Fibroblast of pulmonary artery (primary cell): ENCODE measurements at regions not wholly inside any gene's neighbourhood (a gene's known extent, or its start where the extent isn't known, plus 50 kb on each side); places are given as distances from the start of the nearest gene placed in this dataset.
"Not testable (repeated sequence)": the region's sequence is repeated elsewhere in the genome, so short reads cannot be mapped to it uniquely, and the experiment has no call there.

Experiments used
- DNase-seq: peaks from one replicate; pipeline ENCODE4 v3.0.0-alpha.2; 2010; ENCODE audit warnings: low read depth
- H3K4me3 ChIP-seq: replicated peaks from 2 replicates; pipeline ENCODE4 v1.5.1; 2011; ENCODE audit warnings: low read depth, mild to moderate bottlenecking, control low read depth, low read length, moderate library complexity
- TF ChIP-seq, protein P1 (sequence below): IDR thresholded peaks from 2 replicates; pipeline ENCODE4 v1.5.1; 2011; ENCODE audit warnings: mild to moderate bottlenecking, control low read depth, low read length, inconsistent platforms; ENCODE audit errors: missing control alignments

DNA sequence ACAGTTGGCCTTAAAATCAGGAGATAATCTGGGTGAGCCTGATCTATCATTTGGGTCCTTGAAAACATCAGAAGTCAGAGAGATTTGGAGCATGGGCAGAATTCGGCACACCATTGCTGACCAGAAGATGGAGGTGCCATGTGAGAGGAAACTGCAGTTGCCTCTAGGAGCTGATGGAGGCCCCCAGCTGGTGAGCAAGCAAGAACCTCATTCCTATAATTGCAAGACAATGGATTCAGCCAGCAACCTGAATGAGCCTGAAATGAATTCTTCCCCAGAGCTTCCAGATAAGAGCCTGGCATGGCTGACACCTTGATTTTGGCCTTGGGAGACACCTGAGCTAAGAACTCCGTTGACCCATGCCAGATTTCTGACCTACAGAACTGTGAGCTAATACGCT is 76.3 kb upstream of the FYN start:
- DNase-seq: no peak
- TF ChIP-seq, protein P1, sequence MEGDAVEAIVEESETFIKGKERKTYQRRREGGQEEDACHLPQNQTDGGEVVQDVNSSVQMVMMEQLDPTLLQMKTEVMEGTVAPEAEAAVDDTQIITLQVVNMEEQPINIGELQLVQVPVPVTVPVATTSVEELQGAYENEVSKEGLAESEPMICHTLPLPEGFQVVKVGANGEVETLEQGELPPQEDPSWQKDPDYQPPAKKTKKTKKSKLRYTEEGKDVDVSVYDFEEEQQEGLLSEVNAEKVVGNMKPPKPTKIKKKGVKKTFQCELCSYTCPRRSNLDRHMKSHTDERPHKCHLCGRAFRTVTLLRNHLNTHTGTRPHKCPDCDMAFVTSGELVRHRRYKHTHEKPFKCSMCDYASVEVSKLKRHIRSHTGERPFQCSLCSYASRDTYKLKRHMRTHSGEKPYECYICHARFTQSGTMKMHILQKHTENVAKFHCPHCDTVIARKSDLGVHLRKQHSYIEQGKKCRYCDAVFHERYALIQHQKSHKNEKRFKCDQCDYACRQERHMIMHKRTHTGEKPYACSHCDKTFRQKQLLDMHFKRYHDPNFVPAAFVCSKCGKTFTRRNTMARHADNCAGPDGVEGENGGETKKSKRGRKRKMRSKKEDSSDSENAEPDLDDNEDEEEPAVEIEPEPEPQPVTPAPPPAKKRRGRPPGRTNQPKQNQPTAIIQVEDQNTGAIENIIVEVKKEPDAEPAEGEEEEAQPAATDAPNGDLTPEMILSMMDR: no peak
- no peak overlapping the region for H3K4me3 ChIP-seq

DNA sequence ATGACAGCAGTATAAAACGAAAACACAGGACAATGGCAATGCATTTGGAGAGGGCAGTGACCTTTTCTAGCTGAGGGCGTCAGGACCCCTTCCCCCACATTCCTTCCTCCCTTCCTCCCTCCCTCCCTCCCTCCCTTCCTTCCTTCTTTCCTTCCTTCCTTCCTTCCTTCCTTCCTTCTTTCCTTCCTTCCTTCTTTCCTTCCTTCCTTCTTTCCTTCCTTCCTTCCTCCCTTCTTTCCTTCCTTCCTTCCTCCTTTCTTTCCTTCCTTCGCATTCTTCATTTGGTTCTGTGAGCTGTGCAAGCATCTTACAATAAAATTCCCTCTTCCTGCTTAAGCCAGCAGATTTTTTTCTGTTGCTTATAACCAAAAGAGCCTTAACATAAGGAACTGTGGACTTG is 76.7 kb upstream of the FYN start:
- DNase-seq: not testable (repeated sequence)

DNA sequence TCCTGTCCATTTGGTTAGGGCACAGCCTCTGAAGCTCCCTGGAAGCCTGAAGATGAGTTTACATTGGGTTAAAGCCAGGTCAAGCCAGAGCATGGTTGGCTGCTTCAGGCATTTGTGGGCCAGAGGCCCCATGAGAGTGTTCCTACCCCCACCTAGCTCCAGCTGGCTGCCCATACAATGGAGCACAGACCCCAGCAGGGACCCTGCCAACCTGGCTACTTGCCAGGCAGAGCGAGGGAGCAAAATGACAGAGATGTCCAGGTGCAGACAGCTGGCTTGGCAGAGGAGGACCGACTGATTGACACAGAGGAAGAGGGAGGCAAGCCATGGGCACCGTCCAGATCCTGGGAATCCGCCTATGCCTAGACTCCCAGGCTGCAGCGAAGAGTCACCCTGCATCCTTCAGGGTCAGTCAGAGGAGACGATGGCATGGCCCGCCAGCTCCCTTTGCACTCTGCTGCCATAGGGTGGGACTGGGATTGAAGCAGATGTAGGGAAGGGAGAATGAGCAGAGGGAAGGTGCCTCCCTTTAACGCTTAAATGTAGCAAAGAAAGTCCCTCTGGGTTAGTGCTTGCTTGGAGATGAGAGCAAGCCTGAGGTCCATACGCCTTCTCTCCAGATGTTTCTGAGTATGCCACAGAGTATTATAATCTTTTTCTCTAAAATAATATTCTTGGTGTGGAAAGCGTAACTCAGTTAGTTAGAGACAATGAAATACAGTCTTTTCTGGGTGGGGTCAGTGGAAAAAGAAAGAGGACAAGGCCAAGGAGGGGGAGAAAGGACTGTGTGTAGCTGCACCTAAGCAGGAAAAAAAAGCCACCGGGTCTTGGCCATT is 77.6 kb upstream of the FYN start:
- TF ChIP-seq, protein P1: no peak
- DNase-seq: peak; percentile 47
- no peak overlapping the region for H3K4me3 ChIP-seq

More for the DNA sequence above, 76.7 kb upstream of the FYN start:
- not testable (repeated sequence) for H3K4me3 ChIP-seq

DNA sequence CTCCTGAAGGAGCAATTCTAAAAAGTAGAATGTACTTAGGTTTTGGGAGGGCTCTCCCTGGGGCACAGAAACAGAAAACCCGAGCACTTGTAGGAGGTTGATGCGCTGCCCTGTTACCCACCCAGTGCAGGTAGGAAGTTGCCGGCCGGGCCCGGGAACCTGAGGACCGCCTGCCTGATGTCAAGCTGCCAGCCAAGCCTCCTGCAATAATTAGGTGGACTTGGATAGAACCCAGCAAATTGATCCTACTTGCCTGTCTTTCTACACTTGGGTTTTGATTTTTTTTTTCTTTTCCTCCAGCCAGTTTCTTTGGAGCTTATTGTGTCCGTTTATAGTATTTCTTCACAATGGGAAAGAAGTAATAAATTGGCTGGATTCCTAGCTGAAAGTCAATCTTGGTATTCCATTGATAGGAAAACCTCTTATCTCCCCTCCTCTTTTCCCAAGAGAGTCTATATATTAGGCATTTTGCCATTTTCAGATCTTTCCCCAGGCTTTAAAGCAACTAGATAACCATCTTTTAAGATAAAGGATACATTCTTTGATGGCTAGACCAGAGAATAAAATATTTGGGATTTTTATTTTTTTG is 78.3 kb upstream of the FYN start:
- no peak overlapping the region for H3K4me3 ChIP-seq
- DNase-seq: no peak
- TF ChIP-seq, protein P1: no peak

DNA sequence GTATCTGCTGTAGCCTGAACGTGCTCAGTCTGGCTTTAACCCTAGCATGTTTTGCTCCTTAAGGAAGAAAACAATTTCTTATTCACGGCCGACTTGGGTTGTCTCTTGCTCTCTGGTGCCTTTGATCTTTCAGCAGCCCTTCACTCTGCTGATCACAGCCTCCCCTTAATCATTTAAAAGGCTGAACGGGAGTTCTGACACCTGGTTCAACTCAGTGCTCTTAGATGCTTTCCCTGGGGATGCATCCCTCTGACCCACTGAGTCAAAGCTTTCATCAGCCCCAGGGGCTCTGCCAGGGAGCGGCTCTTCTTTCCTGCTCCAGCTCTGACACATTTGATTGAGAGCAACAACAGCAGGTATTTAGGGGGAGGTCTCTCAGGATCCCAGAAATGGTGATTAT is 79.0 kb upstream of the FYN start:
- DNase-seq: no peak
- H3K4me3 ChIP-seq: no peak overlapping the region
- TF ChIP-seq, protein P1: no peak

DNA sequence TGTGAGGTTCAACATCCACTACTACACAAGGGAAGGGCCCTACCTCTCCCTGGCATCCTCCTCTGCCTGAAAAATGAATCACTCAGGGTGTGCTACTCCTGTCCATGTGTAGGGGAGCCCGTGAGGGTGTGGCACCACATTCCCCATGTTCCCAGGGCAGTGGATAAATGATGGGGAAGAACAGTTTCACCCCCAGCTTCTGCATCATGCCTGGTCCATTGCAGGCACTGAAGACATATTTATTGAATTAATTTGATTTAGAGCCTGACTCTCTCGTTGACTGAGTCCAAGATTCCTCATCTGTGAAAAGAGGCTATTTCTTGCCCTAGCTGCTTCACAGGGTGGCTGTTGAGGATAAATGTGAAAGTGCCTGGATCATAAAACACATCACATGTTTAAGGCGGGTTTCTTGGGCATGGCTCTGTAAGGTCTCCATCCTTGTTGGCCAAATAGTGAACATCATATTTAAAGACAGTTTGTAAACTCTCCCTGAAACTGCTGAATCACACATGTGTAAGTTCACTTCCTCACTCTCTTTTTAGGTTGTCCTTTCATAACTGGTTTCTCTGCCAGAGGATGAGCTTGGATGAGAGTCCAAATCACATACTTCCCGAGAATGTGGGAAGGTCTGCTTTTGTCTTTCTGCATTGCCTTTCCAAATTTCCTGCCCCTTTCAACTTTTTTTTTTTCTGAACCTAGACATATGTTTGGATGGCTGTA is 79.7 kb upstream of the FYN start:
- DNase-seq: no peak
- no peak overlapping the region for H3K4me3 ChIP-seq
- TF ChIP-seq, protein P1: no peak

DNA sequence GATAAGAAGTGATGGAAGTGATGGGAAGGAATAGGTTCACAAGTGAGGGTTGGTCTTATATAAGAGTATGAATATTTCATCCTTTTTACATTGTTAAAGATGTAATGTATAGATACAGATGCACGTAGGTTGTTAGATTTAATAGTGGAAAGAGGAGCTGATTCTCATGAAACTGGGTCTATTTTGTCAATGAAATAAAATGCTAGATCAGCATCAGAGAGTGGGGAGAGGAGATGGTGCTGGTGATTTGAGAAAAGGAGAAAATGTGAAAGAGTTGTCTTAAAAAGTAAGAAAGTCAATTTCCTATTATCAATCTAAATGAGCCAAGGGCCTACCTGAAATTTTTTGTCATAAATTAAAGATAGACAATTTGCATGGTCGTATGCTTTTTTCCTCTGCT is 82.8 kb upstream of the FYN start:
- TF ChIP-seq, protein P1: no peak
- no peak for DNase-seq
- no peak overlapping the region for H3K4me3 ChIP-seq
